Body of pancreas (tissue), 4 donors: ENCODE measurements at regions not wholly inside any gene's neighbourhood (a gene's known extent, or its start where the extent isn't known, plus 50 kb on each side); places are given as distances from the start of the nearest gene placed in this dataset.

Experiments
- ATAC-seq: fragments of 150-250 bp; one replicate; pipeline ENCODE4 v1.9.1; 2016
- DNase-seq, 4 donors: peaks; one replicate each; pipeline ENCODE4 v3.0.0-alpha.2; 2019
- H3K27ac ChIP-seq, 4 donors: fragments of 200-600 bp; sonication (generic); 1 replicate in 3 of 4; 2 replicates in 1 of 4; pipeline versions ENCODE4 v1.5.1 to v1.6.1; 2016 to 2019; ENCODE audit warnings: mild to moderate bottlenecking in 1 of 4, mixed read lengths in 1 of 4, moderate library complexity in 1 of 4
- H3K27me3 ChIP-seq, 2 donors: fragments of 200-600 bp; sonication (generic); one replicate each; pipeline ENCODE4 v1.6.0; 2016; ENCODE audit warnings: mild to moderate bottlenecking in 1 of 2
- H3K36me3 ChIP-seq, 2 donors: fragments of 200-600 bp; sonication (generic); replicated peaks in 1 of 2; 2 replicates each; pipeline ENCODE4 v1.5.1; 2016; ENCODE audit warnings: low read depth in 2 of 2; ENCODE audit not compliant: insufficient read depth in 1 of 2
- H3K4me1 ChIP-seq: fragments of 200-600 bp; sonication (generic); one replicate; pipeline ENCODE4 v1.6.0; 2016
- H3K4me3 ChIP-seq, 2 donors: fragments of 200-600 bp; sonication (generic); 1 replicate in 1 of 2; 2 replicates in 1 of 2; pipeline ENCODE4 v1.5.1; 2016 to 2019
- H3K9me3 ChIP-seq, 3 donors: fragments of 200-600 bp; sonication (generic); 1 replicate in 2 of 3; 2 replicates in 1 of 3; pipeline ENCODE4 v1.5.1; 2016
- CTCF ChIP-seq, 7 experiments: fragments of 450-650 bp in 4 of 7; fragments of 200-600 bp in 3 of 7; sonication (generic) in 3 of 7; IDR thresholded peaks; one replicate each; pipeline ENCODE4 v1.5.1; 2016 to 2019; ENCODE audit warnings: antibody characterized with exemption in 7 of 7
- POLR2A ChIP-seq, 3 donors: fragments of 450-650 bp; IDR thresholded peaks; one replicate each; pipeline ENCODE4 v1.6.1; 2016; ENCODE audit warnings: antibody characterized with exemption in 3 of 3, mild to moderate bottlenecking in 2 of 3
- WGBS, 2 donors: methylation state at CpG; one replicate each; pipeline ENCODE4 v1.1.5; 2017; 5-methylcytosine and 5-hydroxymethylcytosine counted together
- intact Hi-C: fragments of 100-400 bp; cut with DNase I; formaldehyde crosslinking; loops from one replicate; pipeline ENCODE4 v1.15.1; 2023

GRCh38 chr1:82612986-82613385 is 812.3 kb downstream of the ADGRL2 start:
- no peak overlapping the region for H3K27ac ChIP-seq
- 59 to 71% methylated on average over 3 of the region's 3 CpGs for WGBS, 2 donors
- H3K4me3 ChIP-seq, result no peak overlapping the region
- H3K4me1 ChIP-seq, result no peaks in the 10 kb centered on the region
- H3K27me3 ChIP-seq, result no peaks in the 10 kb centered on the region
- H3K9me3 ChIP-seq, result no peaks in the 10 kb centered on the region
- intact Hi-C loops, result no loop called here
- ATAC-seq, result no peak
- TF ChIP-seq CTCF (IDR thresholded peaks at IDR 0.05), result no peak
- TF ChIP-seq POLR2A (IDR thresholded peaks at IDR 0.05), result no peak
- H3K36me3 ChIP-seq, result no peaks in the 10 kb centered on the region
- no peak for DNase-seq

GRCh38 chr1:82606546-82606945 is 805.8 kb downstream of the ADGRL2 start:
- intact Hi-C loops, result no loop called here
- no peaks in the 10 kb centered on the region for H3K27me3 ChIP-seq
- H3K4me1 ChIP-seq, result no peaks in the 10 kb centered on the region
- TF ChIP-seq POLR2A (IDR thresholded peaks at IDR 0.05) (no peak), CTCF (IDR thresholded peaks at IDR 0.05) (no peak)
- no peaks in the 10 kb centered on the region for H3K36me3 ChIP-seq
- DNase-seq (no peak), ATAC-seq (no peak)
- 88 to 94% methylated on average over 1 of the region's 1 CpG for WGBS, 2 donors
- no peaks in the 10 kb centered on the region for H3K9me3 ChIP-seq
- no peak overlapping the region for H3K4me3 ChIP-seq
- H3K27ac ChIP-seq, result no peak overlapping the region

GRCh38 chr1:82604524-82604923 is 803.8 kb downstream of the ADGRL2 start:
- no peaks in the 10 kb centered on the region for H3K9me3 ChIP-seq
- no peaks in the 10 kb centered on the region for H3K36me3 ChIP-seq
- H3K4me3 ChIP-seq, result no peak overlapping the region
- H3K27me3 ChIP-seq, result no peaks in the 10 kb centered on the region
- intact Hi-C loops, result no loop called here
- ATAC-seq (no peak), DNase-seq (no peak)
- WGBS, 2 donors, result 56 to 63% methylated on average over 4 of the region's 4 CpGs
- TF ChIP-seq POLR2A (IDR thresholded peaks at IDR 0.05) (no peak), CTCF (IDR thresholded peaks at IDR 0.05) (no peak)
- H3K4me1 ChIP-seq, result no peaks in the 10 kb centered on the region
- H3K27ac ChIP-seq, result no peak overlapping the region

- DNase-seq (no peak), ATAC-seq (no peak)
- H3K27ac ChIP-seq, result no peak overlapping the region
- no peaks in the 10 kb centered on the region for H3K27me3 ChIP-seq
- no peaks in the 10 kb centered on the region for H3K4me1 ChIP-seq
- no peak overlapping the region for H3K4me3 ChIP-seq
- no peaks in the 10 kb centered on the region for H3K36me3 ChIP-seq
- no peaks in the 10 kb centered on the region for H3K9me3 ChIP-seq
- TF ChIP-seq CTCF (IDR thresholded peaks at IDR 0.05), result no peak
- no peak for TF ChIP-seq POLR2A (IDR thresholded peaks at IDR 0.05)
- intact Hi-C loops, result no loop called here
These were observed 799.6 kb downstream of the ADGRL2 start for GRCh38 chr1:82600314-82600713.

GRCh38 chr1:82598812-82599211 is 798.1 kb downstream of the ADGRL2 start:
- no peaks in the 10 kb centered on the region for H3K36me3 ChIP-seq
- no peak overlapping the region for H3K27ac ChIP-seq
- H3K4me1 ChIP-seq, result no peaks in the 10 kb centered on the region
- no peaks in the 10 kb centered on the region for H3K9me3 ChIP-seq
- H3K27me3 ChIP-seq, result no peaks in the 10 kb centered on the region
- H3K4me3 ChIP-seq, result no peak overlapping the region
- no peak for ATAC-seq
- TF ChIP-seq CTCF (IDR thresholded peaks at IDR 0.05), result no peak
- TF ChIP-seq POLR2A (IDR thresholded peaks at IDR 0.05), result no peak
- intact Hi-C loops, result no loop called here
- no peak for DNase-seq
